Hematopoietic multipotent progenitor cell treated with erythropoietin and hydrocortisone succinate and interleukin-3 and kit ligand, for 4 days (in vitro differentiated cells): ENCODE measurements at regions not wholly inside any gene's neighbourhood (a gene's known extent, or its start where the extent isn't known, plus 50 kb on each side); places are given as distances from the start of the nearest gene placed in this dataset.
"Not testable (repeated sequence)": the region's sequence is repeated elsewhere in the genome, so short reads cannot be mapped to it uniquely, and the experiment has no call there.

Experiments
- DNase-seq: peaks from one replicate; pipeline ENCODE4 v3.0.0-alpha.2; 2015

DNA sequence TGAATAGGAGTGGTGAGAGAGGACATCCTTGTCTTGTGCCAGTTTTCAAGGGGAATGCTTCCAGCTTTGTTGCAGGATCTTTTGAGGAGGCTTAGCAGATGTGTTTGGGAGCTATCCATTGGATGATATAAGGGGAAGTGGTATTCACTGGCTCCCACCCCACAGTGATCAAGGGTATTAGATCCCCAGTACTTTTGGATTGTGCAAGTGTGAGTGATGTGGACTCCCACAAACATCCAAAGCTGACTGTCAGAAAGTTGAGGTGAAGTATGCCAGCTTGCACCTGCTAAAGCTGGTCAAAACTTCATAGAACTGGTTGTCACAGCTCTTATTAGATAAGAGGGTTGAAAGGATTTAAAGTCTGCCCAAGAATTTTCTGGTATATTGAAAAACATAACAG, 110.1 kb upstream of the BTG1 start:
- peak; percentile 5 for DNase-seq

DNA sequence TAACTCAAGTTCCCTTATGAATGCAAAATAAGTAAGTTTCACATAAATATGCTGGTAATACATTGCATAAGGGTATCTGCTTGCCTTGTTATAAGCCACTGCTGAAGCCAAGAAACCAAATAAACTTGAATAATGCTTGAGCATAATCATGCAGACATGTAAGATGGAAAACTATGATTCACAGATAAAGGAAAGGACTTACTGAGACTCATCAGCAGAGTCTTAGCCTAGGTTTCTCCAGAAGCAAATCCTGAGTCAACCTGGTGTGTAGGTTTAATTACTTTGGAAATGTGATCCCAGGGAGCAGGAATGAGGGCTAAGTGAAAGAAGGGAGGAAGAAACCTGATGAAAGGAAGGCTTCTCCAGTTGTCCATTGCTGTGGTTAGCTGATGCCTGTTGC, 107.7 kb upstream of the BTG1 start:
- DNase-seq, result no peak

DNA sequence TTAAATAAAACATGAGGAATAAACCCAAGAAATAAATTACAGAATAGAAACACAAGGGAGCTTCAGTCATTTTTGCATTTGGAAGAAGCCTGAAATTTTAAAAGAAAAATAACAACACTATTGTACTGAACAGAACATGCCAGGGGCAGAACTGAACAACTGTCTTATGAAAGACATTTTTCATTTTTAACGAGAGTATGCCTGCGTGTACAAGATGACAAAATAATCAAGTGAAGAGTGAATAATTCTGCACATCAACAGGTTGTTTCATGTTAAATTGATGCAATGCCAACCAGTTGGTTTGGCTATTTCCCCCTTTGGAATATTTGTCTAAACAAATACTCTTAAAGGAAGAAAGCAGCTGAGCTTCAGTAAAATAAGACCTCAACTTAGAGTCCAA, 103.3 kb upstream of the BTG1 start:
- no peak for DNase-seq

DNA sequence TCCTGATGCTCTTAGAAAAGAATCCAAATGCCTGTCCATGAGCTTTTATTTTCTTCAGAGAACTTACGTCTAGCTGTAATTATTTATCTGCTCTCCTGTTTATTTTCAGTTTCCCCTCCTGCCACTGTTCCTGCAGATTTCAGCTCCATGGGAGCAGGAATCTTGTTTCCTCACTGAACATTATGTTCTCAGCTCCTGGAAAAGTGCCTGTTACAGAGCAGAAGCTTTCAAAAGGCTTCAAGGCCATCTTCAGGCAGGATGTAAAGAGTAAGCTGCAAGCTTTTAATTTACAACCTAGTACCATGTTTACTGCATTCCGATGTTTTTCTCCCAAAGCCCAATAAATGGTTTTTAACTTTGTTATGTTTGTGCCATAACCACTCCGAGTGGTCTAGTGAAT, 98.4 kb upstream of the BTG1 start:
- DNase-seq, result no peak

DNA sequence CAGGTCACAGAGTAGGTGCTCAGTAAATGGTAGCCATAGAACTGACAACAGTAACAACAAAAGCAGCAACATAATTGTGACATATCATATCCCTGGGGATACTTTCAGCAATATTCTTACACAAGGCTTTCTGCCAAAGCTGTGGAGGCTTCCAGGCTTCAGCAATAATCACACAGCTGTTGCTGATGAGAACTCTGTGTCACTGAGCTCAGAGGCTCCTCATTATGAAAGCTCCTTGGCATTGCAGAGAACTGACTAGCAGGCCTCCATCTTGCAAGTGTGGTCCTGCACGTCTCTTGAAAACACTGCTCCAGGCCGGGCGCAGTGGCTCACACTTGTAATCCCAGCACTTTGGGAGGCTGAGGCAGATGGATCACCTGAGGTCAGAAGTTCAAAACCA, 97.3 kb upstream of the BTG1 start:
- no peak for DNase-seq

DNA sequence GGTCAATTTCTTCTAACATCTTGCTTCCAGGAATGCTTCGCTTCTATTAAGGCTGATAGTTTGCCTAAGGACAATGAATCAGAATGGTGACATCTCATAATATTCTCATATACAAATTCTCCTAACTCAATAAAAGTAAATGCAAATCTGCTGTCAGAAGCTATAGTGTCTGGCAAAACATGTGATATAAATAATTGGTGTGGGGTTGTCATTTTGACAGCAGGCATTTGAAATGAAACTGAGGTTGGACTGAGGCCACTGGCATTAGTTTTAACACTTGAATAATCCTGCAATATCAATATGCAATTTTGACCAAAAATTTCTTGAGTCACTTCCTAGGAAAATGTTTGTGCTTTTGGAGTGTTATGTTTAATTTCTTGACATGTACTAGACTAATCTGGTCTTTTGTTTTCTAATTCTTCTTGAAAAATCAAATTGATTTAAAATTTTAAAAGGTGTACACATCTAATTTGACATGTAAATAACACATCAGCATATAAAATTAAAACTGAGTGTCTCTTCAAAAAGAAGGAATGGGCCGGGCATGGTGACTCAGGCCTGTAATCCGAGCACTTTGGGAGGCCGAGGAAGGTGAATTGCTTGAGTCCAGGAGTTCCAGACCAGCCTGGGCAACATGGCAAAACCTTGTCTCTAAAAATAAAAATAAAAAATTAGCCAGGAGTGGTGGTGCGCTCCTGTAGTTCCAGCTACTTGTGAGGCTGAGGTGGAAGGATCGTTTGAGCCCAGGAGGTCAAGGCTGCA, 92.3 kb upstream of the BTG1 start:
- DNase-seq, result no peak

DNA sequence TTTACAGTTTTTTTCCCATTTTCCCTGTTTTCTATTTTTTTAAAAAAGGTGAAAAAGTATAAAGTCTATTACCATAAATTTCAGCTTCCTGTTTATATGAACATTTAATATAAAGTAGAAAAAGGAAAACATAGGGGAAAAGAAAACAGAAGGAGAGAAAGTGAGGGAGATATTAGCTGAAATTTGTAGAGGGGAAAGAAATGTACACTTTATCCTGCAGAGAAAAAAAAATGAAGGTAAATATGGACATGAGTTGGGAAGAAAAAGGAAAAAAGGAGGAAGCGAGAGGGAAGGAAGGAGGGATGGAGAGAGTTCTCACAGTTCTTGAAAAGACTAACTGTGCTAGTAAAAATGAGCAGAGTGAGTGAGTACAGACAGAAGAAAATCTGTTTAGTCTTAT, 91.6 kb upstream of the BTG1 start:
- no peak for DNase-seq

DNA sequence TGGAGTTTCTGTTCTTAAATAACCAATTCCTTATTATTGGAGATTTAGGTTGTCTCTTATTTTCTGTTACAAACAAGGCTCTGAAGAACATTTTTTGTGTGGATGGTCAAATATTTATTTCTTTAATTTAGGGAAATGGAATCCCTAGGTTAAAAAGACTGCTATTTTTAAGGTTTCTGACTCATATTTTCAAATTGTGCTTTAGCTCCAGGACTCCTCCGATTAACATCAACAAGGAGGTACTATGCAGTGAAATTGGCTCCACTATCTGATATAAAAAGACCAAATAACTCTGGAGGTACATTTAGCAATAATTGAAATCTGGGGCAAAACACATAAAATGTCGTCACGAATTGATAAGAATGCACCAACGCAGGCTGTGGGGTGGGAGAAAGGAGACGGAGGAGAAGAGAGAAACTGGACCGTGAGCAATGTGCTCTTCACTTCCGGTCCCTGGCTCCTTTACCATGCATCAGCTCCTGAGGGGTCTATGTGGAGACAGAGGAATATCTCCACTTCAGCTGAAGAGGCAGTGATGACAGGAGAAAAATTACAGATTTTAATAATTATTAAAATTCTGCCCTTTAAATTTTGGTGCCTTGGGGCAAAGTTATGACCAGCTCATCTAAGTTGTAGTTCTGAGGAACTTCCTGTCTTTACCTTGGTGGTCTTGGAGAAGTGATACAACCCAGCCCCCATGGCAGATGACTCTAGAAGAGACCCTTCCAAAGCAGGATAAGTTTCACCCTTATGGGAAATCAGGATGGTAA, 90.2 kb upstream of the BTG1 start:
- no peak for DNase-seq

DNA sequence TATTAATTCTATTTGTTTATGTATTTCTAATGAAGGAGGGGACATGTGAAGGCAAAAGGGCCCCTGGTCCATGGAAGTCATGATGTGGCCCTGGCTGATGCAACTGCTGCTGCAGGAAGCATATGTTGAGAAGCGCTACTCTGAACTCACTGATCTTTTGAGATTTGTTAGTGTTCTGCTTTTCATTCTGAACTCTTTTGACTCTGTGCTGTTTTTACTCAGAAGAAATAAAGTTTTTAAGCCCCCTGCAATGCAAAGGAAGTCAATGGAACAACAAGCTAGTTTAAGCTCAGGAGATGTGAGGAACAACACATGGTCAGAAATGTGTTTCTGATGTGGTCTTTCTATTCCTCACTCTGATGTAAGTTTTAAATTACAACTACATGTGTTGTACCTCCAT, 88.9 kb upstream of the BTG1 start:
- DNase-seq, result peak; percentile 15

DNA sequence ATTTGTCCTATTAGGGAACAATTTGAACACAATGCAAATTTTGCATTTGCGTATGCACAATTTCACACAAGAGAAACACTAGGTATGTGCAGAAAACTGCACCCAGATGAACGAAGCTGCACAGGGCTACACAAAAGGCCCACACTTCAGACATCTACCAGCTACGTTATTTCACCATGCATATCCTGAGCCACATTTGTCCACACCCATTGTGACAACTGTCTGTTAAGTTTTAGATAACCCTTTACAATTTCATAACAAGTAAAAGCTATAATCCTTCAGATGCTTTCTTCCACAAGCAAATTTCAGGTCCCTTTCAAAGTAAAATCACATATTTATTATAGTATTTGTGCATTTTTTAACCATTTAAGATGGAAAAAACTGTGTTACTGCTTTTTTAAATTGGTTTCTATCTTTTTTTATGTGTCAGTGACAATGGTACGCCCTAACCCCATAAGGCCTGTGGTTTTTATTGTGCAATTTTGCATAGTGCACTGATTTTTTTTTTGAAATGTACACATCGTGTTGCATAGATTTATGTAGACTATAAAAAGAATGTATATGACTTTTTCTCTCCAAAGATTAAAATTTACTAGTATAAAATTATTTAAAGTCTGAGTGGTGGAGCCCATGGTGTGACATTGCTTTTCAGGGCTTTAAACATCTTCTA, 87.8 kb upstream of the BTG1 start:
- peak; percentile 57 for DNase-seq

DNA sequence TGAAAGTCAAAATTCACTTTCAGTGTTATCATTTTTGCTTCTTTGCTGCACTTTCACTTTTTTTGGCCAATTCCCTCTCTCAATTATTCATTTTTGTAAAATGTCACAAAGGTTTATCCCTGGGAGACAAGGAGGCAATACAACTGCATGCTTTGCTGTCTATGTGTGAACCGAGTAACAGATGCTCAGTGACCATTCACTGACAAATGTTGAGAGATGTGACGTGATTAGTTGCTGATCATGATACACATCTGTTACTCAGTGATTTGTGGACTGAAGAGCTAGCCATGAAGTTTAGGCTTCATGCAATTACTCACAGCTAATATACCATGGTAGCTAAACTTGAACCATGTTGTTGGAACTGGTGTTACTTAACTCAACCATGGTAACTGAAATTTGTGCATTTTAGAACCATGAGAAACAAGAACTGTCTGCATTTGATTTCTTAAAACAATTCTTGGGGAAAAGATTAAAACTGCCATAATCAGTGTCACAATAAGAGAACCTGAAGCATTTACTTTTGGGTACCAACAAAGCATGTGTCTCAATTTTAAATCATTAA, 86.8 kb upstream of the BTG1 start:
- not testable (repeated sequence) for DNase-seq

DNA sequence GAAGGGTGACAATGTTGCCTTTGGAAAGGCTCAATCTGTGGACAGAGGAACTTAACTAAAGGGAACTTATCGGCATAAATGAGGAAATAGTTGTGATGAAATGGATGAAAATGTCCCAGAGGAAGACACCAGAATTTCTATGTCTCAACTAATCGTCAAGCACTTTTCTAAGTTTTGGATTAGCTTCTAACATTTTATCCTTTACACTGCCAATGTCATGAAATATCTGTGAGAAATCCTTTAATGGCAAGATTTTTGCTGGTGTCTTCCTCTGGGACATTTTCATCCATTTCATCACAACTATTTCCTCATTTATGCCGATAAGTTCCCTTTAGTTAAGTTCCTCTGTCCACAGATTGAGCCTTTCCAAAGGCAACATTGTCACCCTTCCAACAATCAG, 86.3 kb upstream of the BTG1 start:
- DNase-seq, result not testable (repeated sequence)

DNA sequence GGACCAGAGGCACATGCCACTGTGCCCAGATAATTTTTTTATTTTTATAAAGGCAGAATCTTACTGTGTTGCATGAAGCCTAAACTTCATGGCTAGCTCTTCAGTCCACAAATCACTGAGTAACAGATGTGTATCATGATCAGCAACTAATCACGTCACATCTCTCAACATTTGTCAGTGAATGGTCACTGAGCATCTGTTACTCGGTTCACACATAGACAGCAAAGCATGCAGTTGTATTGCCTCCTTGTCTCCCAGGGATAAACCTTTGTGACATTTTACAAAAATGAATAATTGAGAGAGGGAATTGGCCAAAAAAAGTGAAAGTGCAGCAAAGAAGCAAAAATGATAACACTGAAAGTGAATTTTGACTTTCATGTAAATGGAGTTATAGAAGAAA, 85.9 kb upstream of the BTG1 start:
- DNase-seq, result not testable (repeated sequence)

DNA sequence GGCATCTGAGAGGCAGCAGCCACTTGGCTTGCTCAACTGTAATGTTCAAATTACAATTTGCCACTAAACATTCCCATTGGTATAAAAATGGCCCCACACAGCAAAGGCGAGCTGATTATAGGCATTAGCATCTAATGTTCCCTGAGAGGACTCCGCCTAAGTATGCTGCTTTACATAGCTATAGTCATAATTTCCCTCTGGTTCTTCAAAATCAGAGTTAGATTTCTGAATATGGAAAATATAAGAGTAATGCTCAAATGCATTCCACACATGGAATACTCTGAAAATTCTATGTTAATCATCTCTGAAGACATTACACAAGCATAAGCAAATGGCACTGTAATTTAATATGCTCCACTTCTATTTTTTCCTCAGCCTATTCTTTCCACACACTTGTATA, 83.7 kb upstream of the BTG1 start:
- DNase-seq, result no peak

DNA sequence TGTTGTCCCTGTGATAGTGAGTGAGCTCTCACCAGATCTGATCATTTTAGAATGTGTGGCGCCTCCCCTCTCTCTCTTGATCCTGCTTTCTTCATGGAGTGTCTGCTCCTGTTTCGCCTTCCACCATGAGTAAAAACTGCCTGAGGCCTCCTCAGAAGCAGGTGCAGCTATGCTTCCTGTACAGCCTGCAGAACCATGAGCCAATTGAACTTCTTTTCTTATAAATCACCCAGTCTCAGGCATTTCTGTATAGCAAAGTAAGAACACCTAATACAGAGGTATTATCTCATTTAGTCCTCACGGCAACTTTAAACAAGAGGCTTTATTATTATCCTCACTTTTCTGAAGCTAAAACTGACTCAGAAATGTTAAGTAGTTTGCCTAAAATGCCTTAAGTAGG, 81.3 kb upstream of the BTG1 start:
- no peak for DNase-seq

DNA sequence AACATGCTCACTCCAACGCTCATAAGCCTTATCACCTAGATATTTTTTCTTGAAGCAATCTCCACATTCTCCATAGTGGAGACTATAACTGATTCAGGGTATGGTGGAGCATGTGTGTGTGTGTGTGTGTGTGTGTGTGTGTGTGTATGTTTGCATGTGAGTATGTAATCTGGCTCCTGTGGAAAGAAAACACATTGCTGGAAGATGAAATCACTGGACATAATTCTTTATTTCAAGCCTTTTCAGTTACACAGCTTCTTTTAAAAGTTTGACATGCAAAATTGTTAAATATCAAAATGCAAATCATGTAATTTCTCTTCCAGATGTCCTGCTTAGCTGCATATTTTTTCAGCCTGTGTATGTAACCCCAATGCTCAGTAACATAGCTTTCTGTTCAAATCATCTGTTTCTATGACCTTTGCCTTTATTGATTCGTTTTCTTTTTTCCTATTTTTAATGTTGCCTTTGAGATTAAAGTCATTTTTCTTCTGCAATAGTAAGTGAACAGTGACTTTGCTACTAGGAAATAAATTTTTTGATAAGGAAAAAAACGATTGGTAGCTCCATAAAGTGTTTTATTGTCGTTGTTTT, 80.5 kb upstream of the BTG1 start:
- no peak for DNase-seq

DNA sequence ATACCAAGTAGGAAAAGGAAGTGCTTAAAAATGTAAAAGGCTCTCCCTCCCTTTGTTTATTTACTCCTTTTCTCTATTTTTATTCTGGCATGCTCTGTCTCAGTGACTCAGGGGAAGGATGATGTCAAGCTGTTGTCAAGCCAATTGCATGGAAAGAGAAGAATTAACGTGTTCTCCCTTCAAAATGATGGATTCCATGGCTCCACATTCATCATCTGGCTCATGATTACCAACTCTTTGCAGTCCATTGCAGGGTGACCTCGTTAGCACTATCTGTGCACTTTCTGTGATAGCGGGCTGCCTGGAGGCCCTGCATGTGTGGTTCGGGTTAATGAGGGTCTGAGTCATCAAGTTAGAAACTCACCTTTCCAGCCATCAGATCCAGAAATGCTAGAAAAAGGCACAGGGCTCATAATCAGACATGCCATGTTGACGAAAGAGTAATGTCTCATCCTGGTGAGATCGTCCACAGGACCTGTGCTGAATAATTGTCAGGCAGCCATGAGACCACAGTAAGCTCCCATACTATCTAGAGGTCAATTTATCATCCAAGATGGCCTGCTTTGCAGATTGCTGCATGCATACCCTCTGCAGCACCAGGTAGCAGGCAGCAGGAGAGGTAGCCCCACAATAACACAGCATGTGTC, 79.2 kb upstream of the BTG1 start:
- DNase-seq, result no peak

DNA sequence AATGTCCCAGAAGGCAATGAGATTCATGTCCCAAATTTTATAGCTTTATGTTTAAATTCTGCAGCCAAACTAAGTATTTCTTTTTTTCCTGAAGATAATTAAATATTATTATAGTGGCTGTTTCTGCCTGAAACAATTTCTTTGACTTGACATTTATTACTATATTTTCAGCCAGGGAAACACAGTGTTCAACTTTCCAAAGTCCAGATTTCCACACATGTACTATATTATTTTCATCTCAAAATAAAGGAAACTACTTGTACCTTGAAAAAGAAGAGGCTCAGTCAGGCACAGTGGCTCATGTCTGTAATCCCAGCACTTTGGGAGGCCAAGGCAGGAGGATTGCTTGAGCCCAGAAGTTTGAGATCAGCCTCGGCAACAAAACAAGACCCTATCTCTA, 77.8 kb upstream of the BTG1 start:
- DNase-seq, result no peak

DNA sequence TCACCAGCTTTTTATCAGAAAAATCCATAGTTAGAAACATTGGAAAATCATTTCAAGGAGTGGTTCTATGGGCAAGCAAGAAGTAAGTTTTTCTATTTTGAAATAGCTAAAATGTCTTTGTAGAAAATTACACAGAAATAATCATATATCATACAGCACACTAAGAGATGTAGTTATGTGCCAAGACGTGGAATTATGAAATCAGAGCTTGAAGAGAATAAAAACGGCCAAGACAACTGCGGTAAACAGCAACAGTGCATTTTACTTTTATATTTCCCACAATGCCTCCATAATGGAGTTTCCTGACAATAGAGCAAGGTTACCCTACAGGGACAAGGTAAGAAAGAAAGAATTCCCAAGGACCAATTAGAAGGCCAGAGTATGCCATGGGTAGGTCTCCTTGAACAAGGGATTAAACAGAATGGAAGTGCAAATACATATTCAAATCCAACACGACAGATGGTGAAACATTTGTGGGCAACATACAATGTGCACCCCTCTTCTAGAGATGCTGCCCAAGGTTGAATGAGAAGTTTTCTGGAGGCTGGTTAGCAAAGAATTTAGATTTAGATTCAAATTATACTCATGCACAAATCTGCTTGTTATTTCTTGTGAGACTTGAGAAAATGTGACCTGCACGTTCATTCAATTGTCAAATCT, 76.1 kb upstream of the BTG1 start:
- DNase-seq, result no peak

DNA sequence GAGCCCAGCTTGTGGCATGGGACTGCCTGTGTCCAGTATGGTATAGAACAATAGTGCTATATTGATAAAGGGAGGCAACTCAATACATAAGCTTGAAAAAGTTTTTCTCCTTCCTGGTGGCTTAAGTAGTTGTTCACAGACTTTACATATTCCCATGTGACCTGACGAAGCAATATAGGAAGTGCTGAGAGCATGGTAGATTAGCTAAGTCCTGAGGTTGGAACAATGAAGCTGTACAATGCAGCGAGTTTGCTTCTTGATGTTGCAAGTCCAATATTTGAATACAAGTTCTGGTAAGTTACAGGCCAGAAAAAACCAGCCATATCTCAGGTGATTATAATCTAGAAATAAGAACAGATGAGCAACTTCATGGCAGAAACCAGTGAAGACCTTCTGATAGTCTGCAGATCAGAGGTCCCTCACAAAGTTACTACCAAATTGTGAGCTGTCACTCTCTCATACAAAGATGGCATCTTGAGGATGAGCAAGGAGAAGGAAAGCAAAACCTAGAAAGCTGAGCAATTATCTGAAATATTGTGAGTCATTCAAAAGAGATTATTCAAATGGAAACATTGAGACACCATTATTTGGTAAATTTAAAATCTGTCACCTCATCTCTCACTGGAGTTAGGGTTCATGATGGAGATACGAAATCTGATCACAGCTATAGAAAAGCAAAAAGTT, 72.9 kb upstream of the BTG1 start:
- peak; percentile 20 for DNase-seq

DNA sequence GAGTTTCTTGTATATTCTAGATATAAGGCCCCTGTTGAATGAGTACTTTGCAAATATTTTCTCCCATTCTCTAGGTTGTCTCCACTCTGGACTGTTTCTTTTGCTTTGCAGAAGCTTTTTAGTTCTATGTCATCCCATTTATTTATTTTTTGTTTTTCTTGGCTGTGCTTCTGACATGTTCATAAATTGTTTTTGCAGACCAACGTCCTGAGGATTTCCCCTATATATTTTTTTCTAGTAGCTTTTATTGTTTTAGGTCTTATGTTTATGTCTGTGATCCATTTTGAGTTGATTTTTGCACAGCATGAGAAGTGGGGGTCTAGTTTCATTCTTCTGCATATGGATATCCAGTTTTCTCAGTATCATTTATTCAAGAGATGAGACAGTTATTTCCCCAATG, 70.4 kb upstream of the BTG1 start:
- DNase-seq, result no peak

DNA sequence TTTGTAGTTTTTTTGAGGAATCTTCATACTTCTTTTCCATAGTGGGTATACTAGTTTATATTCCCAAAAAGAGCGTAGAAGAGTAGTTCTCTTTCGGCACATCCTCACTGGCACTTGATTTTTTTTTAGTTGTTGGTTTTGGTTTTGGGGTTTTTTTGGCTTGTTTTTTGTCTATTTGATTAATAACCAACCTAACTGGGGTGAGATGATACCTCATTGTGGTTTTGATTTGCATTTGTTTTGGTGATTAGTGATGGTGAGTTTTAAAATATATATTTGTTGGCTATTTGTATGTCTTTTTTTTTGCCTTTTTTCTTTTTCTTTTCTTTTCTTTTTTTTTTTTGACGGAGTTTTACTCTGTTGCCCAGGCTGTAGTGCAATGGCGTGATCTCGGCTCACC, 69.7 kb upstream of the BTG1 start:
- no peak for DNase-seq
